Suprapubic skin (tissue), 4 donors: ENCODE measurements at regions not wholly inside any gene's neighbourhood (a gene's known extent, or its start where the extent isn't known, plus 50 kb on each side); places are given as distances from the start of the nearest gene placed in this dataset.

Source experiments
- EP300 ChIP-seq: sonication (generic); formaldehyde crosslinking; IDR thresholded peaks from one replicate; pipeline ENCODE4 v1.6.1; 2017; ENCODE audit warnings: antibody characterized with exemption
- POLR2A ChIP-seq, 2 donors: fragments of 450-650 bp; IDR thresholded peaks; one replicate each; pipeline ENCODE4 v1.6.1; 2017; ENCODE audit warnings: antibody characterized with exemption in 2 of 2, mild to moderate bottlenecking in 2 of 2, moderate library complexity in 2 of 2
- POLR2AphosphoS5 ChIP-seq, 3 donors: sonication (generic); formaldehyde crosslinking; IDR thresholded peaks; one replicate each; pipeline ENCODE4 v1.6.1; 2017; ENCODE audit warnings: antibody characterized with exemption in 3 of 3
- TF ChIP-seq, protein P1 (sequence below), 2 donors: fragments of 200-600 bp in 1 of 2; fragments of 450-650 bp in 1 of 2; sonication (generic) in 1 of 2; IDR thresholded peaks; one replicate each; pipeline ENCODE4 v1.5.1; 2016 to 2019; ENCODE audit warnings: antibody characterized with exemption in 2 of 2, mild to moderate bottlenecking in 1 of 2, moderate library complexity in 1 of 2

DNA sequence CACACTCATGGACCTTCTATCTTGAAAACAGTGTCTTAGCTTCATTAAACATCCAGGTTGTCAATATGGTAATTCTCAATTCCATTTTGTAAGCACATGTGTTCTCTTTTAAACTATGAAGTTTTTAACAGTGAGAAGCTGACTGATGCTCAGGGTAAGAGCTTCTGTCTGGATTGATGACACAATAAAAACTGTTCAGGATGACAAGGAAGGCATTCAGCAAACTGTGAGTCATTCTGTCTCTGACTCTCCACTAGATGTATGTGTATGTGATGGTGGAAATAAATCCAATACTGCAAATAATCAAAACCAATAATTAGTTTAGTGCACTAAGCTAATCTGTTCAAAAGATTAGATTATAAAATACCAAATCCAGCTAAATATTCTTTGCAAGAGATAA, 115.3 kb upstream of the ARX start:
- TF ChIP-seq EP300 (no peak), POLR2A (IDR thresholded peaks at IDR 0.05) (no peak), POLR2AphosphoS5 (IDR thresholded peaks at IDR 0.05) (no peak)
- TF ChIP-seq, protein P1, sequence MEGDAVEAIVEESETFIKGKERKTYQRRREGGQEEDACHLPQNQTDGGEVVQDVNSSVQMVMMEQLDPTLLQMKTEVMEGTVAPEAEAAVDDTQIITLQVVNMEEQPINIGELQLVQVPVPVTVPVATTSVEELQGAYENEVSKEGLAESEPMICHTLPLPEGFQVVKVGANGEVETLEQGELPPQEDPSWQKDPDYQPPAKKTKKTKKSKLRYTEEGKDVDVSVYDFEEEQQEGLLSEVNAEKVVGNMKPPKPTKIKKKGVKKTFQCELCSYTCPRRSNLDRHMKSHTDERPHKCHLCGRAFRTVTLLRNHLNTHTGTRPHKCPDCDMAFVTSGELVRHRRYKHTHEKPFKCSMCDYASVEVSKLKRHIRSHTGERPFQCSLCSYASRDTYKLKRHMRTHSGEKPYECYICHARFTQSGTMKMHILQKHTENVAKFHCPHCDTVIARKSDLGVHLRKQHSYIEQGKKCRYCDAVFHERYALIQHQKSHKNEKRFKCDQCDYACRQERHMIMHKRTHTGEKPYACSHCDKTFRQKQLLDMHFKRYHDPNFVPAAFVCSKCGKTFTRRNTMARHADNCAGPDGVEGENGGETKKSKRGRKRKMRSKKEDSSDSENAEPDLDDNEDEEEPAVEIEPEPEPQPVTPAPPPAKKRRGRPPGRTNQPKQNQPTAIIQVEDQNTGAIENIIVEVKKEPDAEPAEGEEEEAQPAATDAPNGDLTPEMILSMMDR (IDR thresholded peaks at IDR 0.05) = no peak
